Activated T-cell treated with anti-CD3 and anti-CD28 coated beads for 4 hours (primary cell): ENCODE measurements at regions not wholly inside any gene's neighbourhood (a gene's known extent, or its start where the extent isn't known, plus 50 kb on each side); places are given as distances from the start of the nearest gene placed in this dataset.

Experiments used
- DNase-seq: peaks from one replicate; pipeline ENCODE4 v3.0.0-alpha.2; 2020

DNA sequence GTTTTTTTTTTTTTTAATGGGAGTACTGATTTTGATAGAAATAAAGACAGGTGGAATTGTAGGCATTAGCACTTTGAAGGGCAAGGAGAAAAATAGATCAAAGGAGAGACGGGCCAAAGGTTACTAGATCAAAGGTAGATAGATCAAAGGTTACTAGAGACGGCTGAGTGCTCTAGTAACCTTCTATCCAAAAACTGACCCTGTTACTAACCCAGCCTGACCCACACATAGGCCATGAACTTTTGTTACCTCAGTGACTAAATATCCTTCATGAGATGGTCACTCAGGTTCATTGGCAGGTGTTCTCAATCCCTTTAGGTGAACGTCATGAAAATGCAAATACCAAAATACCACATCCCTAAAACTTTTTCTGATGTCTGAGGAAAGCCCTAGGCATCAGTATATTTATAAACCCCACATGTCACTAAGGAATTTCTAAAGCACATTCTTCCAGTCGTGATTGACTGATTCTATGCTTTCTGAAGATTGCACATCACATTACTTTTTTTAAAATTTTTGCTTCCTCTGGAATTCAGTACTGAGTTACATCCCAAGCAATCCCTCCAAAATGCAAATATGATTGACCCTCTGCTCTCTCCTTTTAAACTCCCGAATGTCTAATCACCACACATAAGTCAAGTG lies 772.7 kb downstream of the BRINP1 start:
- DNase-seq: no peak

DNA sequence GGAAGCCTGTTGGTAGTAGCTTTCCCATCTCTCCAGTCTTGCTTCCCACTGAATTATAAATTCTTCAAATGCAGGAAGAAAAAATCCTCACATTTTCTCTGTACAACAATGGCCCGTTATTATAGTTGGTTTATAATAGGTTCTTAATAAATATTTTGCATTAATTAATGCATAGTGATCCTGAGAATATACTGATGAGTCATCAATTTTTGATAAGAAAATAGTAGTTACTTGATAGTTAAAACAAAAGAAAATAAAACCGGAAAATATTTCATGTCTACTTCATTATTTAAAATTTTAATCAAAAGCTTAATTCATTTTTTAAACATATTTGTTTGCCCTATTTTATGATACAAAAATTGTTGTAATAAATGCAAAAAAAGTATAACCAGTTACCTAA lies 762.6 kb downstream of the BRINP1 start:
- no peak for DNase-seq

DNA sequence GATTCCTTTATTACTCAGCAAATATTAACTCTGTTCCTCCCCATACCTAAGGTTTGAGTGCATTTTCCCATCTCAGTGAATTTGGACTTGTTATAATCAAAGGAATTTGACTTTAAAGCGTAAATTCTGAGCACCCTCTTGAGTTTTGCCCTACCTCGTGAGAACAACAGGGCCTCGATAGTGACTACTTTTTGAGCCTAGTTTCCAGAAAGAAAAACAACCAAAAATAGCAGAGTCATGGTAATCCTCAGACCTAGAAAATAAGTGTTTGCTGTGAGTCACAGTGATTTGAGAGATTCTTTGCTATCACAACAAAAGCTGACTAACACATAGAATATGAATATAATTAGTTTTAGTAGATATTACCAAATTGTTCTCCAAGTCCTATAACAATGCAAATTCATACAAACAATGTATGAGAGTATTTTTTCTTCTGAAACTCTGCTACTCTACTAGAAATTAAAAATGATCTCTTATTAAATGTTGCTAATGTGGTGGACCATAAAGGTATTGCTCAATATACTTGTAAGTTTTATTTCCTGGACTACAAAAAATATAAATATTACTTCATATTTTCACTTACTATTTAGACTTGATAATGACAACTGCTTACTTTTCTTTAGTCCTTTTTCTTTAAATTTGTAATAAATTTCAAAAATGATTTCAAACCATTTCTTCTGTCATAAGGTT lies 759.7 kb downstream of the BRINP1 start:
- no peak for DNase-seq

GRCh38 chr9:118612201-118612600 lies 757.0 kb downstream of the BRINP1 start:
- DNase-seq: no peak

- DNase-seq: no peak
These were observed 755.2 kb downstream of the BRINP1 start for GRCh38 chr9:118613996-118614395.

- no peak for DNase-seq
These were observed 751.2 kb downstream of the BRINP1 start for GRCh38 chr9:118618084-118618483.

GRCh38 chr9:118618849-118619248 lies 750.4 kb downstream of the BRINP1 start:
- DNase-seq: no peak

GRCh38 chr9:118624608-118625007 lies 744.6 kb downstream of the BRINP1 start:
- DNase-seq: no peak

DNA sequence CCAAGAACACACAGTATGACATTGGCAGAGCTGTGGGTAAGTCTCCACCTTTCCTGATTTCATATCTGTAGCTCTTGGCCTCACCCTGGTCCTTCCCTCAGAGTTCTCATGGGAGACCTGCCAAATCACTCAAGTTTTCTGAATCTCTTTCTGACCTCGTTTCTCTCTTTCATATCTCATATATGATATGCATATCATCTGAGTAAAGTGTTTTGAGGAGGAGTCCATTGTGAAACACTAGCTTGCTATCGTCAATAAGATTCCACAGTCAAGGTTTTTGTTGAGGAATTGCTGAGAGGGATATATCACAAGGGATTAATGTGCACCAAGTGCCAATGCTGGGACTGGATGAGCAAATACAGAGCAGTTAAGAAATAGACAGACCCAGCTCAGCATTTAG lies 739.2 kb downstream of the BRINP1 start:
- DNase-seq: no peak

GRCh38 chr9:118630931-118631595 lies 738.2 kb downstream of the BRINP1 start:
- DNase-seq: no peak

- DNase-seq: no peak
These were observed 737.3 kb downstream of the BRINP1 start for GRCh38 chr9:118631956-118632355.

DNA sequence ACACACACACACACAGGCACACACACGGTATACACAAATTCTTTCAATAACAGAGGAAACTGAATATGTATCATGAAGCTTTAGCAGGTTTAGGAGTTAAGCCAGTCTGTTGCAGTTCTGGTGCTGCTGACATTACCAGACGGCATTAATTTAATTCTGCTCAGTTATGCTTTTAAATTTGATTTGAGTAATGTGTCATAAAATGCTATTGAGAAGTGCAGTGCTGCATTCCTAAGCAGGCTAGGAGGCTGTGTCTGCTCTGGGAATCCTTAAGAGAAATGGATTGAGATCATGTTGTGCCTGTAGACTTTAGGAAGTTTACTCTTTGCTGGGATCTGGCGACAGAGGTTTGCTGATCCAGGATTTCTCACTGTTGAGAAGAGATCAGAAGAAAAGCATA lies 733.8 kb downstream of the BRINP1 start:
- DNase-seq: no peak

GRCh38 chr9:118637681-118638080 lies 731.6 kb downstream of the BRINP1 start:
- DNase-seq: no peak

DNA sequence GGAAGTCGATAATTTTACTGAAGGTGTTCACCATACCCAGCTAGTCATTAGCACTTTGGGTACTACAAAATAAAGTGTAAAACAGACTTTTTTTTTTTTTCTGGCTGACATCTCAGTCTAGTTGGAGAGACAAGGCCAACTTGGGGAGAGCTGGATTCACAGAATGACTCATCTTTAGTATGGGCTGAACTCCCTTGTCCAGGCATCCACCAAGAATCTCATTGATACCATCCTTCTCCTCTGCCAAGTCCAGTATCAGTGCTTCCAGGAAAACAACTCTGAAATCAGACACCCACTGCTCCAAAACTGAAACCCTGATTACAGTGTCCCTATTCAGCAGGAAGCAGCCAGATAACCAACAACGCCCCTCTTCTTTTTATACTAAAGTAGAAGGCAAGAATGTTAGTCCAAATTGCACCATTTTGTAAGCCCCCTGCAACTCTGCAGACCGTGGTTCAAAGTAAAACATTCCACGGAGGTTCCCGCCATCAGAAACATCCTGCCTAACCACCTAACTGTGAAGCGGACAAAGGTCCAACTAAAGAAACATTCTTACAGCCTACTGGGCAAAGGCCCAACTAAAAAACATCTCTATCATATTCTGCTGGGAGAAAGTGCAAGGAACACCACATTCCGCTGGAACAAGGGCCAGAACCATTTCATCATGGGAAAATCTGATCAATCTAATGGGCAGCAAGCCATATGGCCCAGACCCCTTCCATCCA lies 728.2 kb downstream of the BRINP1 start:
- no peak for DNase-seq

DNA sequence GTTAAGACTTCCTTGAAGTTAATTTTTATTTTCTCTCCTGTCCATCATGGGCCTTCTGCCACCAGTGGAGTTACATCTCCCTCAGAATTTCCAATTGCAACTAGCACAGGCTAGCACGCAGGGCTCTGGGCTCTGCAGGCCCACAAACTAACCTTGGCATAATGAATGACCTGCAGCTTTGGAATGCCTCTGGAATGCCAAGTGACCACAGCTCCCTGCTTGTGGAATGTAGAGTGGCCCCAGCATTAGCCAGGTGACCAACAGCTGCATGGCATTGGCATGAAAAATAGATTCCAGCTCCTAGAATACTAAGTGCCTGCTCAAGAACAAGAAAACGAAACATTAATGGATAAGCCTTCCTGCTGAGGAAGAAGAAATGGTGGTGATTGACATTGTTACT lies 726.1 kb downstream of the BRINP1 start:
- DNase-seq: no peak

DNA sequence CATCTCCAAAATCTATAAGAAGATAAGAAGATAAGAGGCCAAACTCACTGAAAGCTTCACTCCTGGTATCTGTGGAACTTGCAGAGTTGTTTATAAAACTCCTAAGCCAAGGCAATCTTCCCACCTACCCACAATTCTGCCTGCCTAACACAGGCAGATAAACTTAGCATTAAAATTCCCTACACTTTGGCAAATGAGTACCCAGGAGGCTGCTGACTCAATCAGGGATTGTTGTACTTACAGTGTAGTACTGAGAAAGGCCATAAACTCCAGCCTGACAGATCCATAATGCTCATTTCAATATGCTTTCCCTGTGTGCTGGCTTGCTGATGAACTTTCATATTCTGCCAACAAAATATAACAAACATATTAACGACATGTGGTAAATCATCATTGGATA lies 725.2 kb downstream of the BRINP1 start:
- DNase-seq: no peak

GRCh38 chr9:118647331-118647730 lies 721.9 kb downstream of the BRINP1 start:
- no peak for DNase-seq

DNA sequence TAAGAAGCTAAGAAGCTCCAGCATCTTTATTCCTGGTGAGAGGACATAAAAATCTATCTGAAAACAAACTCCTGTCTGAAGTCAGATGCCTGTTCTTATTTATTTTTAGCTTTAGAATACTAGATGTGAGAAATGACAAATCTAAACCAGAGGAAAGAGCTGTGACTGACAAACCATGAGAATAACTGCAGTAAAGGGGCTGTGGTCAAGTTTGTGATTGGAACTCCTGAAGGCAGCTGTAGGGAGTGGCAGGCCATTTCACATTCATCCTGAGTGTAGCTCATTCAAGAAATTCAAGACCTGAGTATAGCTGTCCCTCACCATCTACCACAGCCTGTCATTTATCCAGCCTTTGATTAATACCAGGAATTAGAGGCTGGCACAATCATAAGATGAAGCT lies 718.8 kb downstream of the BRINP1 start:
- no peak for DNase-seq

GRCh38 chr9:118651511-118651910 lies 717.7 kb downstream of the BRINP1 start:
- no peak for DNase-seq

DNA sequence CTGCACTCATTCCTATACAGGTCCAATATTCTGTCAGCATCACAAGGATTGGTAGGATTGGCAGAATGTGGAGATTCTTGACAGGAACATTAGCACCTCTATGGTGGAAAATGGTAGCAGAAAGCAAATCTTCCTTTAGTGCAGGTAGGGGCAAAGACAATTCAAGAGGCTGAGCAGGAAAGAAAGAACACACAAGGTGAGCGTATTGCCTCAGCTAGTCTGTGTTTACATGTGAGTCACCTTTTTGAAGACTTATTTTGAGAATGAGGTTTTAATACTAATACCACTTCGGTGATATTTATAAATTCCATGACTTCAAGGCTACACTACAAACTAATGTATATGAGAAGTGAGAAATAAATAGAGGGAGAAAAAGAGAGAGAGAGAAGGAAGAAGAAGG lies 717.0 kb downstream of the BRINP1 start:
- no peak for DNase-seq

DNA sequence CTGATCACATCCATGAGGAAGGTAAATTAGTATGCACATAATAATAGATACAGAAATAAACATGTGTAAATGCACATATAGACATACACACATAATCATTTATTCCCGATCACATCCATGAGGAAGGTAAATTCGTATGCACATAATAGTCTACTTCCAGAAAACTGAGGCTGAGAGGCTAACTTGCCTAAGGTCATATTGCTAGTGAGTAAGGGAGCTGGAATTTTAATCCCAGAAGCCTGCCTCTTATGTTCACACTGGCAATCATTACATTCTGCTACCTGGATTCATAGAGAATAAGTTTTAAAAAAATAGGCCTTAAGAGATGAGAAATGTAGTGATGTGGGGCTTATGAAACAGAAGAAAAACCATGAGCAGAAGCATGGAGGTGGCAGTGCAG lies 716.3 kb downstream of the BRINP1 start:
- no peak for DNase-seq

GRCh38 chr9:118659011-118659410 lies 710.2 kb downstream of the BRINP1 start:
- DNase-seq: no peak

DNA sequence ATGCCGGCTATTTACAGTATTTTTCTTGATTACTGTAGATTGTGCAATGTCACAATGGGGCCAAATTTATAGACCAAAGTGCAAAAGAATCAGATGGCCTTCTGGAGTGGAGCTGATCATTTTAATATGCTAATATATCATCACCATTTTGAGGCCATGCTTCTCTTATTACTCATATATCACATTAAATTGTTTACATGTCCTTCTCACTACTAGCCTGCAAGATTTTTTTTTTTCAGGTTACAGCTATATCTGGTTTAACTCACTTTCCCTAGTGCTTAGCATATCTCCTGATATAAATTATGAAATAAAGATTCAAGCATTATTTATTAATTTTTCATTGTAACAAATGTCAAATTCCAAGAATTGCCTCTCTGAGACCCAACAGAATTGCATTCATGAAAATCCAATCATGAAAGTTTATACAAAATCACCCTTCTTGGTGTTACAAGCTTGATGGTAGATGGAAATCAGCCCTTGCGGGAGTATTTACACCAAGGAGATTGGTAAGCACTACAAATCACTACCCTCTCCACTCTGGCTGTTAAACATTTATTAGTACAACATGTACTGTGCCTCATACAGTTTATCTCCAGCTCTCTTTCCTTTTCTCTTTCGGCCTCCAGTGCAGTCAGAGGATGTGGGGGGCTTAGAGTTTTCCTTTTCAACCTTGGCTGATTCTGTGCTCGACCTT lies 703.9 kb downstream of the BRINP1 start:
- DNase-seq: no peak
